Transverse colon (tissue), 4 donors: ENCODE measurements at regions not wholly inside any gene's neighbourhood (a gene's known extent, or its start where the extent isn't known, plus 50 kb on each side); places are given as distances from the start of the nearest gene placed in this dataset.

ENCODE experiments used
- CTCF ChIP-seq, 5 experiments: fragments of 200-600 bp in 3 of 5; fragments of 450-650 bp in 2 of 5; sonication (generic) in 3 of 5; IDR thresholded peaks; 1 replicate in 2 of 5; 2 replicates in 3 of 5; pipeline ENCODE4 v1.5.1; 2016 to 2017; ENCODE audit warnings: antibody characterized with exemption in 5 of 5, inconsistent platforms in 3 of 5, mild to moderate bottlenecking in 2 of 5, moderate library complexity in 1 of 5
- POLR2A ChIP-seq: fragments of 450-650 bp; IDR thresholded peaks from one replicate; pipeline ENCODE4 v1.6.1; 2016; ENCODE audit warnings: antibody characterized with exemption, mild to moderate bottlenecking, moderate library complexity
- POLR2AphosphoS5 ChIP-seq, 3 donors: sonication (generic); formaldehyde crosslinking; IDR thresholded peaks; one replicate each; pipeline ENCODE4 v1.6.1; 2016; ENCODE audit warnings: antibody characterized with exemption in 3 of 3

DNA sequence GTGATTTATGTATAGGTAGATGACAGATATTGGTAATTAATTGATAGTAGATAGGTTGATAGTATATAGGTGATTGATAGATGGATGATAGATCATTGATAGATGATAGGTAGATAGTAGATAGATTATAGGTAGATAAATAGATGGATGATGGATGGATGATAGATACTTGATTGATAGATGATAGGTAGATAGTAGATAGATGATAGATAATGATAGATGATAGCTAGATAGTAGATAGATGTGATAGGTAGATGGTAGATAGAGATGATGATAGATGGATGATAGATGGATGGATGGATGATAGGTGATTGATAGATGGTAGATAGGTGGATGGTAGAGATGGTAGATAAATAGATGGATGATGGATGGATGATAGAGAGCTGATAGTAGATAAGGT, 62.0 kb upstream of the SAMD11 start:
- no peak for TF ChIP-seq CTCF (IDR thresholded peaks at IDR 0.05)
- no peak for TF ChIP-seq POLR2A
- TF ChIP-seq POLR2AphosphoS5 (IDR thresholded peaks at IDR 0.05): no peak
